Endothelial cell of umbilical vein (primary cell): ENCODE measurements at regions not wholly inside any gene's neighbourhood (a gene's known extent, or its start where the extent isn't known, plus 50 kb on each side); places are given as distances from the start of the nearest gene placed in this dataset.

ENCODE experiments used
- BruUV-seq: library from RNA; stranded (reverse); fragments of 400-500 nt; replicated peaks from 2 replicates; lab custom pipeline; 2021; lab: Mats Ljungman, UMichigan
- CTCF ChIA-PET: fragments of 300-600, 350-600 bp; sonication (Branson Sonifier 250); formaldehyde crosslinking; loops from one replicate; lab custom pipeline; 2021; ENCODE audit warnings: antibody characterized with exemption, inconsistent platforms; lab: Charles Lee
- POLR2A ChIA-PET: fragments of 300-600, 350-600 bp; sonication (Branson Sonifier 250); formaldehyde crosslinking; loops from one replicate; lab custom pipeline; 2021; ENCODE audit warnings: antibody characterized with exemption, inconsistent platforms; lab: Charles Lee
- DNase-seq: peaks from one replicate; pipeline ENCODE4 v3.0.0-alpha.2; 2011; ENCODE audit warnings: low read depth, low spot score
- FAIRE-seq: peaks from 2 replicates; lab custom pipeline; 2011; peaks lifted over from hg19 to GRCh38; lab: Jason Lieb, UNC
- H2AFZ ChIP-seq: 2 replicates; pipeline ENCODE4 v1.6.0; 2012; ENCODE audit warnings: low read depth, low read length, control low read depth, inconsistent platforms
- H3K27ac ChIP-seq: 2 replicates; pipeline ENCODE4 v1.5.1; 2011; ENCODE audit warnings: low read depth, mild to moderate bottlenecking, control low read depth, low read length, moderate library complexity; ENCODE audit not compliant: insufficient read depth
- H3K27me3 ChIP-seq, 2 experiments: 2 replicates each; pipeline versions ENCODE4 v1.6.0 to v1.6.1; 2011; ENCODE audit warnings: low read length in 2 of 2, mixed read lengths in 1 of 2; ENCODE audit not compliant: control insufficient read depth in 2 of 2, insufficient read depth in 2 of 2
- H3K36me3 ChIP-seq, 2 experiments: 2 replicates in 1 of 2; 3 replicates in 1 of 2; pipeline ENCODE4 v1.5.1; 2011; ENCODE audit warnings: low read length in 2 of 2, mild to moderate bottlenecking in 1 of 2, moderate library complexity in 1 of 2; ENCODE audit not compliant: control insufficient read depth in 2 of 2, insufficient read depth in 2 of 2; ENCODE audit errors: extremely low read depth in 1 of 2
- H3K4me1 ChIP-seq: 3 replicates; pipeline ENCODE4 v1.5.1; 2011; ENCODE audit warnings: mild to moderate bottlenecking, low read length; ENCODE audit not compliant: control insufficient read depth, insufficient read depth; ENCODE audit errors: extremely low read depth
- H3K4me2 ChIP-seq: 2 replicates; pipeline ENCODE4 v1.6.1; 2011; ENCODE audit warnings: low read length, control low read depth, mixed read lengths; ENCODE audit not compliant: insufficient read depth
- H3K4me3 ChIP-seq, 3 experiments: fragments of 200-600 bp in 1 of 3; sonication (generic), shearing (Covaris generic) in 1 of 3; replicated peaks in 1 of 3; 2 replicates each; pipeline ENCODE4 v1.5.1; 2011 to 2016; ENCODE audit warnings: control low read depth in 3 of 3, low read length in 3 of 3, mild to moderate bottlenecking in 2 of 3, inconsistent platforms in 1 of 3, low read depth in 1 of 3, moderate library complexity in 1 of 3; ENCODE audit not compliant: insufficient read depth in 1 of 3
- H3K79me2 ChIP-seq: 2 replicates; pipeline ENCODE4 v1.6.0; 2012; ENCODE audit warnings: low read length, inconsistent platforms; ENCODE audit not compliant: control insufficient read depth, insufficient read depth
- H3K9ac ChIP-seq: replicated peaks from 2 replicates; pipeline ENCODE3; 2011; ENCODE audit warnings: low read length, control low read depth; ENCODE audit not compliant: insufficient read depth; ENCODE audit errors: extremely low read depth
- H3K9me1 ChIP-seq: replicated peaks from 3 replicates; pipeline ENCODE4 v1.6.0; 2011; ENCODE audit warnings: mild to moderate bottlenecking, low read length; ENCODE audit not compliant: control insufficient read depth, insufficient read depth; ENCODE audit errors: extremely low read depth
- H3K9me3 ChIP-seq: replicated peaks from 2 replicates; pipeline ENCODE4 v1.5.1; 2012; ENCODE audit warnings: low read length, inconsistent platforms; ENCODE audit not compliant: control insufficient read depth, insufficient read depth
- H4K20me1 ChIP-seq: replicated peaks from 2 replicates; pipeline ENCODE3; 2011; ENCODE audit warnings: mild to moderate bottlenecking, low read length; ENCODE audit not compliant: control insufficient read depth, insufficient read depth; ENCODE audit errors: extremely low read depth
- CTCF ChIP-seq, 2 donors: IDR thresholded peaks; 1 replicate in 1 of 2; 2 replicates in 1 of 2; pipeline ENCODE4 v1.5.1; 2011; ENCODE audit warnings: low read length in 2 of 2, mild to moderate bottlenecking in 2 of 2, moderate library complexity in 2 of 2, control low read depth in 1 of 2, inconsistent platforms in 1 of 2, low read depth in 1 of 2; ENCODE audit not compliant: insufficient read depth in 1 of 2; ENCODE audit errors: extremely low read depth in 1 of 2
- EZH2 ChIP-seq: IDR thresholded peaks from 2 replicates; pipeline ENCODE4 v1.6.1; 2012; ENCODE audit warnings: borderline replicate concordance, low read depth, mild to moderate bottlenecking, moderate library complexity, low read length, inconsistent platforms; ENCODE audit not compliant: severe bottlenecking
- FOS ChIP-seq: IDR thresholded peaks from 2 replicates; pipeline ENCODE4 v1.6.1; 2011; ENCODE audit warnings: mild to moderate bottlenecking, low read length, moderate library complexity, borderline replicate concordance; ENCODE audit not compliant: insufficient read depth
- GATA2 ChIP-seq: IDR thresholded peaks from 2 replicates; pipeline ENCODE4 v1.7.0; 2011; ENCODE audit warnings: low read depth, mild to moderate bottlenecking, moderate library complexity, mixed read lengths, low read length; ENCODE audit not compliant: insufficient read length, insufficient read depth
- JUN ChIP-seq: IDR thresholded peaks from 2 replicates; pipeline ENCODE4 v1.6.1; 2011; ENCODE audit warnings: borderline replicate concordance, low read depth; ENCODE audit not compliant: insufficient read length, insufficient read depth
- MAX ChIP-seq: IDR thresholded peaks from 2 replicates; pipeline ENCODE4 v1.6.1; 2011; ENCODE audit not compliant: insufficient read depth, insufficient read length
- MYC ChIP-seq: IDR thresholded peaks from one replicate; pipeline ENCODE4 v1.6.1; 2011; ENCODE audit warnings: mild to moderate bottlenecking, low read depth, low read length
- POLR2A ChIP-seq: IDR thresholded peaks from 2 replicates; pipeline ENCODE4 v1.6.1; 2012; ENCODE audit warnings: low read depth, mild to moderate bottlenecking, control low read depth, low read length
- POLR2AphosphoS5 ChIP-seq: IDR thresholded peaks from 2 replicates; pipeline ENCODE4 v1.6.1; 2012; ENCODE audit warnings: low read depth, mild to moderate bottlenecking, control low read depth, low read length, moderate library complexity; ENCODE audit not compliant: insufficient read depth
- dilution Hi-C: fragments of 300-500 bp; cut with MboI; formaldehyde crosslinking; loops from one replicate; pipeline ENCODE4 v1.15.0; 2019; ENCODE audit warnings: low sequenced_read_pairs; ENCODE audit not compliant: extremely low pct_ligation_motif_present
- intact Hi-C: fragments of 100-400 bp; cut with micrococcal nuclease; formaldehyde crosslinking; loops from one replicate; pipeline ENCODE4 v1.10.0; 2022

- POLR2A ChIA-PET, result no interaction called here
- no peaks in the 10 kb centered on the region for H3K9me1 ChIP-seq
- no peak overlapping the region for H3K9ac ChIP-seq
- no TSS peak for BruUV-seq
- H3K79me2 ChIP-seq, result no peaks in the 10 kb centered on the region
- CTCF ChIA-PET, result interaction anchor here (0.6 to 1.4 kb wide), 2 partner anchors 8 to 10 kb away, joined by 3 read pairs; no protein-coding TSS in a partner anchor
- no peak for DNase-seq
- TF ChIP-seq JUN, result no peak
- intact Hi-C loops, result no loop called here
- no peak overlapping the region for H3K4me3 ChIP-seq
- no peaks in the 10 kb centered on the region for H4K20me1 ChIP-seq
- H3K4me1 ChIP-seq, result peaks cover 12% of the 10 kb centered on the region
- H3K27me3 ChIP-seq, result no peaks in the 10 kb centered on the region
- H3K9me3 ChIP-seq, result no peaks in the 10 kb centered on the region
- H3K27ac ChIP-seq, result no peak overlapping the region
- no peak overlapping the region for H2AFZ ChIP-seq
- FAIRE-seq, result no peak
- H3K4me2 ChIP-seq, result no peak overlapping the region
- no peaks in the 10 kb centered on the region for H3K36me3 ChIP-seq
- dilution Hi-C loops, result no loop called here
Observed at GRCh38 chr2:176409671-176410070, 140.4 kb downstream of the MTX2 start.

- no peak for TF ChIP-seq MAX
- no peak for TF ChIP-seq POLR2AphosphoS5
- TF ChIP-seq MYC, result no peak
- no peak for TF ChIP-seq FOS
- no peak for TF ChIP-seq EZH2
- TF ChIP-seq CTCF (IDR thresholded peaks at IDR 0.05; ENCODE audit: extremely low read depth in 1 of 2, insufficient read depth in 1 of 2, low read depth in 1 of 2, low read length in 2 of 2), result no peak
- TF ChIP-seq GATA2, result no peak
- no peak for TF ChIP-seq JUN
- no peak for TF ChIP-seq POLR2A
- no peak overlapping the region for H3K9ac ChIP-seq
- CTCF ChIA-PET, result interaction anchor here (1.3 kb wide), 1 partner anchor 40 kb away, joined by 3 read pairs; no protein-coding TSS in a partner anchor
- H3K36me3 ChIP-seq, result no peaks in the 10 kb centered on the region
- FAIRE-seq (no peak), DNase-seq (no peak)
- peaks cover 25% of the 10 kb centered on the region for H3K4me1 ChIP-seq
- no peaks in the 10 kb centered on the region for H3K9me1 ChIP-seq
- no peak overlapping the region for H2AFZ ChIP-seq
- dilution Hi-C loops (no loop called here), intact Hi-C loops (loop anchor here (2.0 kb wide), 1 partner anchor 13 kb away; no protein-coding TSS in a partner anchor)
- POLR2A ChIA-PET, result no interaction called here
- H3K27me3 ChIP-seq, result no peaks in the 10 kb centered on the region
- H4K20me1 ChIP-seq, result no peaks in the 10 kb centered on the region
- H3K79me2 ChIP-seq, result no peaks in the 10 kb centered on the region
- no peak overlapping the region for H3K27ac ChIP-seq
- BruUV-seq, result no TSS peak
- H3K4me2 ChIP-seq, result no peak overlapping the region
- no peak overlapping the region for H3K4me3 ChIP-seq
- H3K9me3 ChIP-seq, result no peaks in the 10 kb centered on the region
Observed at GRCh38 chr2:176412136-176412535, 142.9 kb downstream of the MTX2 start.
